GM21526 (cell line): ENCODE measurements at regions not wholly inside any gene's neighbourhood (a gene's known extent, or its start where the extent isn't known, plus 50 kb on each side); places are given as distances from the start of the nearest gene placed in this dataset.
"Not testable (repeated sequence)": the region's sequence is repeated elsewhere in the genome, so short reads cannot be mapped to it uniquely, and the experiment has no call there.

ENCODE experiments used
- ATAC-seq: cut with Tn5 transposase; IDR thresholded peaks from one replicate; pipeline ENCODE4 v1.9.1; 2021; ENCODE audit warnings: moderate library complexity; ENCODE audit not compliant: unreplicated experiment, low FRiP score

DNA sequence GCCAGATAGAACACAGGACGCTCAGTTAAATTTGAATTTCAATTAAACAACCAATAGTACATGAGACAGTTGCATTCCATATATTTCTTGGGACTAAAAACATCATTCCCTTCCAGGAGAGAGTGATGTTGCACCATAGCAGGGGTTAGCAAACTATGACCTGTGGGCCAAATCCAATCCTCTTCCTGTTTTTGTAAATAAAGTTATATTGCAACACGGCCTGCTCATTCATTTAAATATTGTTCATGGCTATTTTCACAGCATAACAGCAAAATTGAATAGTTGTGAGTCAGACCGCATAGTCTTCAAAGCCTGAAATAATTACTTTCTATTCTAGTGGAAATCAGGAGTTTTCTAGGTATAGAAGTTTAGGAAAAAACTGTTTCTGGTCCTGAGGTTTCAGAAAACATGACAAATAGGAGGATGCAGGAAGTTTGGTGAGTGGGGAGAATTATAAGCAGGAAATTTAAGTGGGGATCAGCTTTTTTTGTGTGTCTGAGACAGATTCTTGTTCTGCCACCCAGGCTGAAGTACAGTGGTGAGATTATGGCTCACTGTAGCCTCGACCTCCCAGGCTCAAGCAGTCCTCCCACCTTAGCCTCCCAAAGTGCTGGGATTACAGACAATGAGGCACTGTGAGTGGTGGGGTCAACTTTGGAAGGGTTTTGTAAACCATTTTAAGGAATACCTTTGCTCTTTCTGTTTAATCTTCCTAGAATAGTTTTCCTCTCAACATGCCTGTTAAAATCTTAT, 131.5 kb downstream of the SOCS6 start:
- no peak for ATAC-seq

DNA sequence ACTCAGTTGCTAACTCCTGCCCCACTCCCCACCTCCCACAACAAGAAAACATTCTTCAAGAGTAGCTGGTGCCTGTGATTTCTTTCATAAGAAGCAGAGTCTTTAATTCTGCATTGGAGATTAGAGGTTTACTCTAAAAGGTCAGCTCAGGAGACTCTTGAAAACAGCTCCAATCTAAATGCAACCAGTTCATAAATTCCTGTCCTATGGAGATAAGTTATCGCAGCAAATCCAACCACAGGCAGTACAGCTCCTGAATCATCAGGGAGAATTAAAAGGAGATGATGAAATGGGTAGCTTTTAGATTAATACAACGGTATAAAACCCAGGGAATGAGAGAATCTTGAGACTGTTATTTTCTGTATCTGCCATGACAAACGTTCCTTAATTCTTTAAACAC, 130.7 kb downstream of the SOCS6 start:
- no peak for ATAC-seq

DNA sequence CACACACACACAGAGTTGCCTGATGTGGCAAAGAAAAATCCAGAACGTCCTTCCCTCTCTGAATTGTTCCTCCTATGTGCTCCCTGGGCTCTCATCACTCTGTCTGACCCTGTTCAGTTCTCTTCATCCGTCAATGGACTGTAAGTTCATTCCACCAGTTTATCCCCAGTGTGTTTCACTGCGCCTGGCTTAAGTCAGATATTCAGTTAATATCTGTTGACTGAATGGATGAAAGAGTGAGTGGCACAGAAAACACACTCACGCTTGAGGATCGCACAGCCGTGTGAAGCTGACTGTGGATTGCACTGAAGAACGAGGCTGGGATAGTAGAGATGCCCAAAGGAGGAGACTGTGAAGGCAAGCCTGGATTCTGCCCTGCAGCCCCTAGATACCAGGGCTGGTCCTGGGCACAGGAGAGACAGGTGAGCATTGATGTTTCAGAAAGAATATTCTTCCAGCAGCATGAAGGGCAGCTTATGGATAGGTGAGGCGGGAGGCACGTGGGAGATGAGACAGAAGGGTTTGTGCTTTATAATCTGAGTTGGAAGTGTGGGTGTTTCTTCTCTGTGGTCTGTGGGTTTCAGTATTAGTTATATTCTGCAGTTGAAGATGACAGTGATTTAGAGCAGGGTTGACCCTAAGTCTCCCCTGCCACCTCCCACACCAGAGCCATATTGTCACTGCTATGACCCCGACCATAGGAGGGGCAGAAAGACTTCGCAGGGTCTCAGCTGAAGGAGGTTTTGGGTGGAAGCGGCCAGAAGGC, 129.9 kb downstream of the SOCS6 start:
- peak; percentile 100 for ATAC-seq

DNA sequence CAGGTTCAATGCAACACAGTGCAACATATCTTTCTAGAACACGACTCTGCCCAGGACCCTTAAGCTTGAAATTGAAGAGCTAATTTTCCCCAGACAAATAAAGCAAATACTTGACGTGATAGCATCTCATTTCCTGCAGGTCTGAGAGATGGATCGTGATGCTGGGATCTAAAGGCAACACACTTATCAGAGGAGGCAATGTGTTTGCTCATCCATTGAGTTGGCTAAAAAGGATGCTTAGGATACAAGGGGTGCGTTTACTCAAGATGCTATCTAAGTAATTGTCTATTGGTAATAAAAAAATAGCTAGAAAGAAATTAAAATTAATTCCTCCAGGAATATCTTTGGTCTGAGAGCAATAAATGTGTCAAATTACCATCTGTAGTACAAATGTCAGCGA, 129.0 kb downstream of the SOCS6 start:
- ATAC-seq, result no peak

DNA sequence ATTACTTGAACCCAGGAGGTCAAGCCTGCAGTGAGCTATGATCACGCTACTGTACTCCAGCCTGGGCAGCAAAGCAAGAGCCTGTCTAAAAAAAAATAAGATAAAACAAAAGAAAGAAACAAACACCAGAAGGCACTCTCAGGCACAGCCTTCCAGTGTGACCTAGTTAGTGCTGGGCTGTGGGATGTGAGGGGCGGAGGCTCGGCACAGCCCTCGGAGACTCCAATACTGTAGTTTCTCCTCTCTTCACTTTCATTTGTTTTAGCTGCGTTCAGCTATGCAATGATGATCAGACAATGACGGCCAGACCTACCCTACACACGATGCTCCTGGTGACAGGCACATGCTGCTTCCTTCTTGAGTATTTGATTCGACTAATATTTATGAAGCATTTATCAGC, 127.7 kb downstream of the SOCS6 start:
- no peak for ATAC-seq

DNA sequence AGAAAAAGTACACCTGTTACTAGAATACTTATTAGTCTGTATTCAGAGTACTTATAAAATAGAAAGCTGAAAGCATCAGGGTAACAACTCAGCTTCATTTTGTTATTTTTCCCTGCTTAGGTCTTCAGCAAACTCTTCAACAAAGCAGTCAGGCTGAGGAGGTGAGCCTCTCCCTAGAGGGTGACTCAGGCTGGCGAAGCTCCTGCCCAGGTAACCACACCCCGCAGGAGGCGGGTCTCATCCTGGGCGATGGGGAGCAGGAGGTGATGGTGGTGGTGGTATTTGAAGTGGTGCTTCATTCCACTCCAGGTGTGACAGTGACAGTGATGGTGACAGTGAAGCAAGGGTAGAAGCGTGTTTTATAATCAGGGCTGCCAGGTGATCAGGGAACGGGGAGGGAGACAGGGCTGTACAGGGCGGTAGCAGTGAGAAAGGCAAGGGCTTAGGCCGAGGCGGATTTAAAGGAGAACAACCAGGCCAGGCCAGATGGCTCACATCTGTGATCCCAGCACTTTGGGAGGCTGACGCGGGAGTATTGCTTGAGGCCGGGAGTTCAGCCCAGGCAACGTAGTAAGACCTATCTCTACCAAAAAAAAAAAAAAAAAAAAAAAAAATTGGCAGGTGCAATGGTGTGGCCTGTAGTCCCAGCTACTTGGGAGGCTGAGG, 127.1 kb downstream of the SOCS6 start:
- ATAC-seq, result no peak

DNA sequence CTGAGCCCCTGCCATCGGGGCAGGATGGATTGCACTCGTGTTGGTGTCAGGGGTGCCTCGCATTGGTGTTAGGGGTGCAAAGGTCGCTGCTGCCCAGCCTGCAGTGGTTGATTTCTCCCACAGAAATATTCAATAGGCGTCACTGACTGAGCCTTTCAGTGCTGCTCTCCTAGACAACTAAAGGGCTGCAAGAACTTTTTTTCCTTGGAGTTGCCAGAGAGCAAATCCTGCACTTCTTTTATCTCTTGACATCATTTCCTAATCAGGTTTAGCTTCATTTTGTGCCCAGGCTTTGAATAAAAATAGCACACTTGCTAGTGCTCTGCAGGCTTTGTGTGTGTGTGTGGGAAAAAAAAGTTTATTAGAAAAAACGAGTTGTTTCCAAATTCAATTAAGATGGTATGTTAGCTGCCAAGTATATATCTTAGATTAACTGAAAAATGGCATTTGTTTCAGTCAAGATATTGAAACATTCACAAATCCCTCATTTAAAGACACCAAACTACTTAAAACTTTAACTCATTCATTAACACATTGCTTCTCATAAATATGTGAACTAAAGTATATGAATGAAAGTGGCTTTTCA, 125.6 kb downstream of the SOCS6 start:
- no peak for ATAC-seq

DNA sequence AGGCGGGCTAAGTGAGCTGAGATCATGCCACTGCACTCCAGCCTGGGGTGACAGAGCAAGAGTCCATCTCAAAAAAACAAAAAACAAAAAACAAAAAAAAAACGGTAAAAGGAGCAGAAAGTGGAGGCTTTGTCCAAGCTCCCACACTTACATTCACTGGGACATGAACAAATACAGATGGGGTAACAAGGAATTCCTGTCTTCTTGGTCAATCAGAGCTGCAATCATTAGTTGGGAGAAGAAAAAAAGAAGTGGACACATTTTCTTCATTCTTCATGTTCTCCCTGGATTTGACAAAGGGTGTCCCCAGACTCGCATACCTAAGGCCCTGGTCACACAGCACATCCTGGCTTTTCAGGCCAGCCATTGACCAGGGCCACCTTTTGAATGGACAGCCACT, 124.6 kb downstream of the SOCS6 start:
- ATAC-seq, result no peak

DNA sequence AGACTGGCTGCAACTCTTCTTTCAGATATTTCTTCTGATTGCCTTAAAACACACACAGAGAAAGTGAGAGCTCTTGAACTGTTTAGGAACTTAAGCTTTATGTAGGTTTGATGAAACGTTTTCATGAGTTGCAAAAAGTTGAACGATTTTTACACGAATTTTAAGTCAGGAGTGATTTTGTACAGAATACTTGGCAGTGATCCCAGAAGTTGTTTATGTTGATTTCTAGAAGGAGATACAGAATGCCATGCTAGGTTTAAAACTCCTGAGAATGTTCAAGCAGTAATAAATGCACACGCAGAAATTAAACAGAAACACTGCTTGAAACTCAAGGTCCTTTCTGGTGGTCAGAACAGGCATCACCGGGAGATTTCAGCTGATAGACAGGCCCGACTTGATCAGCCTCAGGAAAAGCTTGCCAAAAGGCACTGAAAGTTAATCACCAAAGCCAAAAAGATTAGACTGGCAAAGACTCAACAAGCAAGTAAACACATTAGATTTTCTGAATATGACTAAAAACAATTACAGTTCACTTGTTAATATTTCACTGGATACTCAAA, 123.1 kb downstream of the SOCS6 start:
- ATAC-seq, result no peak

DNA sequence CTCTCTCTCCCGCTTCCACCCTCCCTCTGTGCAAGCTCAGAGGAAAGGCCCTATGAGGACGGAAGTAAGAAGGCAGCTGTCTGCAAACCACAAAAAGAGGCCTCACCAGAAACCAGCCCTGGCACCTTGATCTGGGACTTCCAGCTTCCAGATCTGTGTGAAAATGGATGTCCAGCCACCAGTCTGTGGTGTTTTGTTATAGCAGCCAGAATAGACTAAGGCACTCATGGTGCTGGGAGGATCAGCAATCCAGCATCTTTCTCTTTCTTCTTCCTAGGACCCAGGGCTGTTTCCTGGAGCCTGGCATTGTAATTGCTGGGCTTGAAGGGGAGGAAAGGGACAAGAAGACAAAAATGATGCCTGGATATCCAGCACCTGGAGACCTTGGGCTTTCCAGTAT, 122.5 kb downstream of the SOCS6 start:
- ATAC-seq, result no peak

DNA sequence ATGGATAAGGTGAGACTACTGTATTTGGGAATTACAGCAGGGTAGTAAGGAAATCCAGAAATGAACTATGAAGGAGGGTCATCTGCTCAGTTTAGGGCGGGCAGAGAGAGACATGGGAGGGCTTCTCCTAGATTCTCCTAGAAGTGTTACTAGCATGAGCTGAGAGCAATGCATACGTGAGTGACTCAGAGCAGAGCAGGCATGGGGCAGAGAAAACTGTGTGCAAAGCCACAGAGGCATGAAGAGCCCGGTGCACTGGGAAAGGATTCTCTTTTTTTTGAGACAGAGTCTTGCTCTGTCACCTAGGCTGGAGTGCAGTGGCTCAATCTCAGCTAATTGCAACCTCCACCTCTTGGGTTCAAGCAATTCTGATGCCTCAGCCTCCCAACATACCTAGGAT, 116.2 kb downstream of the SOCS6 start:
- ATAC-seq, result no peak

DNA sequence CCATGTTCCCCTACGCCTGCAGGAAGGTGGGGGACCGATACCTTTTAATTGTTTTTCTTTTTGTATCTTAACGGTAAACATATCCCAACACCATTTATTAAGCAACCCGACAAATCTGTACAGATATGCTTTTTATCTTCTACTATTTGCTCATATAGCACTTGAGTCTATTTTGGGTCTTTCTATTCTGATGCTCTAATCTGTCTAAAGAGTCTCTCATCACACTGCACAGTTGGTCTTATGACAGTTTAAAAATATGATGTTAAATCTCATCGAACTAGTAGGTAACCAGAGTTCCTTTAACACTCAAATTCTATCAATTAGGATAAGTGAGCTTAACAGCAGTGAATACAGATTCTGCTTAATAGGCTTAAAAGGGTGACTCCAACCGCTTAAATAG, 111.6 kb downstream of the SOCS6 start:
- ATAC-seq, result no peak

DNA sequence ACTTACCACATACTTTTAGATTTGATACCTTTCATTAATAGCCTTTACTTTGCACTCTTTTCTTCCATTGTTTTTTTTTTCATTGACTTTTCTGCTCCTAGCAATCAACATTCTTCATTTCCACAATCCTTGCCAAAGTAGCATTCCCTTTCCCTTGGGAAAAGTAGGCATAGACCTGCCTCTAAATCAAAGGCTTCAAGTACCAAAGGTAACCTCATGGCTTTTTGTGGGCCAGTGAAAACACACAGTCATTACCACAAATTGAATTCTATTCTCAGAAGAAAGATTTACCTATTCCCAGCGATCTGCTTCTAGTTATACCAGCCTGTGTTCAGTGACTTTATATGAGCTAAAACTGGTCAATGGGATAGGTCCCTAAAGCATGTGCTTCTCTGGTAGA, 109.2 kb downstream of the SOCS6 start:
- no peak for ATAC-seq

DNA sequence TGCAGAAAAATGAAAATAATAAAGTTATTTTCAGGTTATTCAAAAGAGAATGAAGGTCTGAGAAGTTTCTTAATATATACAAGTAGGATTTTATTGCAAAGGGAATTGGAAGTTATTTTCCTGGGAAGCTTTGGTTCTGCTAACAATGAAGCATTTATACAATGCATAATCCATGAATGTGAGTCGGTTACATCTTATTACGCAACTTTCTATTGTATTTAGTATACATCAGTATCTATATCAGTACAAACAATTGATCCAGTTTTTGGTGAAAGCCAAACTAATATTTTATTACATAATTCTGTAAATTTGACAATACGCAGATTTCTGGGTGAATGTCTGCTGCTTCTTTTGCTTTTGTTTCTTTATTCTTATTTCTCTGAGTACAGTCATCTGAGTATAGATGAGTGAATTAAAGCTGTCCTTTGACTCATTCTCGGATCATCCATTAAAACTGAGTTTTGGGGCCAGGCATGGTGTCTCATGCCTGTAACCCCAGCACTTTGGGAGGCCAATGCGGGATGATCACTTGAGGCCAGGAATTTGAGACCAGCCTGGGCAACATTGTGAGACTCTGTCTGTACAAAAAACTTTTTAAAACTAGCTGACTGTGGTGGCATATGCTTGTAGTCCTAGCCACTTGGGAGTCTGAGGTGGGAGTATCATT, 108.5 kb downstream of the SOCS6 start:
- ATAC-seq, result no peak

DNA sequence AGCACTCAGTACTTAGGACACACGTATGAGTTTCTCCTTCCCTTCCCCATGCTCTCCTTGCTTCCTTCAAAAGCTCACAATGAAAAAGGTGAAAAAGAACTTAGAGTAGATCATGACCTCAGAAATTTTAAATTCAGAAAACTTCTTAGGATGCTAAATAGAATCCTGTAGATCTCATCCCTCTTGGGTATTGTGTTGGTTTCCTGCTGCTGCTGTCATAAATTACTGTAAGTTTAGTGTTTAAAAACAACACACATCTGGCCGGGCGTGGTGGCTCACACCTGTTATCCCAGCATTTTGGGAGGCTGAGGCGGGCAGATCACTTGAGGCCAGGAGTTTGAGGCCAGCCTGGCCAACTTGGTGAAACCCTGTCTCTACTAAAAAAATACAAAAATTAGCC, 106.9 kb downstream of the SOCS6 start:
- ATAC-seq, result not testable (repeated sequence)

DNA sequence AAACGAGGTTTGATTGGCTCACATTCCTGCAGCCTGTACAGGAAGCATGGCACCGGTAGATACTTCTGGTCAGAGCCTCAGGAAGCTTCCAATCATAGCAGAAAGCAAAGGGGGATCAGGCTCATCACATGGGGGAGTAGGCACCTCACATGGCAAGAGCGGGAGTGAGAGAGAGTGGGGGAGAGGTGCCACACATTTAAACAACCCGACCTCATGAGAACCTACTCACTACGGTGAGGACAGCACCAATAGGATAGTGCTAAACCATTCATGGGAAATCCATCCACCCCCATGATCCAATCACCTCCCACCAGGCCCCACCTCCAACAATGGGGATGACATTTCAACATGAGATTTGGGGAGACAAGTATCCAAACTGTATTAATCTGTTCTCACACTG, 105.8 kb downstream of the SOCS6 start:
- ATAC-seq, result no peak

DNA sequence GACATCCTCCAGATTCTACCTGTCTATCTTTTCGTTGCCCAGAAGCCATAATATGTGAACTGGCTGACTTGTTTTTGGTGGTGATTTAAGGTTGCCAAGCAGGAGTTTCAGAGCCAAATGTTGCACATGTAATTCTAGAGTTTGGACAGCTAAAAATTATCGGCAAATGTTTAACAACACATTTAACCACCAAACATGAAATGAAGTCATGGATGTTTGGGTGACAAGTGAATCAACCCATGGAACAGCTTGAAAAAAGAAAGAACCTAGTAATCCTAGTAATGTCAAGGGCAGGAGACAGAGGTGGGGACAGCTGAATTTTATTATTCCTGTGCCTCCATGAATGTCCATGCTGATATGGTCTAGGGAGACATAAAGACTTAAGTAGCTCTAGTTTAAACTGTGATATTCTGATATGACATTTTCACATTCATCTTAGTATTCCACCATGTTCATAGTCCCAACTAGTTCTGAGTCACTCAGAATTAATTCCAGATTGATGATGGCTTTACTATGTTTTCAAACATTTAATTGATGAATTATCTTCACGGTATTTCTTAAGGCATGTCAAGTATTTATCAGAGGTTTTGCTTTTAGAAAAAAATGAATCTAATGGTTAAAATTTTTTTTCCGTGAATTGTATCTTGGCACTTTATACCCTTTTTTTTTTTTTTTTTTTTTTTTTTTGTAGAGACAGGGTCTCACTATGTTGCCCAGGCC, 101.7 kb downstream of the SOCS6 start:
- ATAC-seq, result no peak

DNA sequence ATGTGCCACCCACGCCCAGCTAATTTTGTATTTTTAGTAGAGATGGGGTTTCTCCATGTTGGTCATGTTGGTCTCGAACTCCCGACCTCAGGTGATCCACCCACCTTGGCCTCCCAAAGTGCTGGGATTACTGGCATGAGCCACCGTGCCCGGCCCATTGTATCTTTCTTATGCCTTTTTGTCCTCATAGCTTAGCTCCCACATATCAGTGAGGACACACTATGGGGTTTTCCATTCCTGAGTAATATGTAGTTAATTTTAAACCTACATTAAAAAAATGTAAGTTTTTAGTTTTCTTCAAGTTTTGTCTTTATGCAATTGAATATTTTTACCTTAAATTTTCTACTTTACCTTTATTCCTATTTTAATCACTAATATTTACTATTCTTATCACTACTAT, 100.2 kb downstream of the SOCS6 start:
- not testable (repeated sequence) for ATAC-seq

DNA sequence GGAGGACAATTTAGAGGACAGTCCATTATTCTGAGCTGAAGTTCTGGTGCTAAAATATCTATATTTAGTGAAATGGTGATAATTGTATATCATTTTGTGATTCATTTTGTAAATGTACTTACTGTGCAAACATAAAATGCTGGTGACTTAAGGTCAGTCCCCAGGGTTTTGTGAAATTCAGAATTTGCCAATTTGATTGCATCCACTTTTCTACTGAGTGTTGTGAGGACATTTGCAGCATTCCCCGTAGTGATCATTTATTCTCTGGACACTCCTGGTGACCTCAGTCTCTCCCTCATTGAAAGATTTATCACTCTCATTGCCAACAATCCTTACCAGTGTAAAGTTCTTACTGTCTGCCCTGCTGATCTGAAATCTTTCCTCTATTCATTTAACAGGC, 98.2 kb downstream of the SOCS6 start:
- ATAC-seq, result no peak

DNA sequence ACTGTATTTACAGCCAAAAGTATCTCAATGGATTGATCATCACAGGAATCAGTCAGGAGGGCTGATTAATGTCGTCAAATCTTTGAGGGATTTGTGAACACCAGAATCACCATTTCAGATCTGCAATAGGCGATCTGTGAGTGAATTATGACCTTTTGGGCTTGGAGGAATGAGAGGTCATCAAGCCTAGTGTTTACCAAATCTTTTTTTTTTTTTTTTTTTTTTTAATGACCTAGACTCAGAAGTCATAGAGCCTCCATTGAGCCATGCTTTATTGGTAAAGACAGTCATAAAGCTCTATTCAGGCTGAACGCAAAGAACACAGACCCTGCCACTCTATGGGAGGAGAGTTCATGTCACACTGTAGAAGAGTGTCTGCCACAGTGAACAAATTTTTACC, 97.7 kb downstream of the SOCS6 start:
- ATAC-seq, result no peak
